ENCODE measurements at regions not wholly inside any gene's neighbourhood (a gene's known extent, or its start where the extent isn't known, plus 50 kb on each side); places are given as distances from the start of the nearest gene placed in this dataset.

DNA sequence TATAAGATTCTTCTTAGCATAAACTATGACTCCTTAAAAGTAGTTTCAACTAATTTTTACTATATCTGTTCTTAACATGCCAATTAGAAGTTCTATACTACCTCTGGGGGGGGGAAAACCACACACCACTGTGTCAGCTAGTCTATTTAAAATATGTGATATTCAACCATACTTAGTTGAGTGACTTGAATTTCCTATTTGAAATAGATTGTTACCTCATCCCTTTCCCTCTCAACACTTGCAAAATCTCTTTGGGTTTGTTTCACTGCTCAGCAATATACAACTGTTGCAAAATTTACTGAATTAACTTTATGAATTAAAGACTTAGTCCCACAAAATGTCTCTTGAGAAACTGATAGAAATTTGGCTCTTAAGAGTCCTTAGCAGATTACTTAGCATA, 151.1 kb upstream of the POU5F2 start:
- Histone ChIP-seq H3K27me3 (no peaks in the 10 kb centered on the region), H3K4me3 (ENCODE audit: low read depth, low read length) (no peak overlapping the region), H3K4me1 (peaks cover 12% of the 10 kb centered on the region), H3K9me3 (no peaks in the 10 kb centered on the region), H3K36me3 (no peaks in the 10 kb centered on the region)
- TF ChIP-seq, protein P1, sequence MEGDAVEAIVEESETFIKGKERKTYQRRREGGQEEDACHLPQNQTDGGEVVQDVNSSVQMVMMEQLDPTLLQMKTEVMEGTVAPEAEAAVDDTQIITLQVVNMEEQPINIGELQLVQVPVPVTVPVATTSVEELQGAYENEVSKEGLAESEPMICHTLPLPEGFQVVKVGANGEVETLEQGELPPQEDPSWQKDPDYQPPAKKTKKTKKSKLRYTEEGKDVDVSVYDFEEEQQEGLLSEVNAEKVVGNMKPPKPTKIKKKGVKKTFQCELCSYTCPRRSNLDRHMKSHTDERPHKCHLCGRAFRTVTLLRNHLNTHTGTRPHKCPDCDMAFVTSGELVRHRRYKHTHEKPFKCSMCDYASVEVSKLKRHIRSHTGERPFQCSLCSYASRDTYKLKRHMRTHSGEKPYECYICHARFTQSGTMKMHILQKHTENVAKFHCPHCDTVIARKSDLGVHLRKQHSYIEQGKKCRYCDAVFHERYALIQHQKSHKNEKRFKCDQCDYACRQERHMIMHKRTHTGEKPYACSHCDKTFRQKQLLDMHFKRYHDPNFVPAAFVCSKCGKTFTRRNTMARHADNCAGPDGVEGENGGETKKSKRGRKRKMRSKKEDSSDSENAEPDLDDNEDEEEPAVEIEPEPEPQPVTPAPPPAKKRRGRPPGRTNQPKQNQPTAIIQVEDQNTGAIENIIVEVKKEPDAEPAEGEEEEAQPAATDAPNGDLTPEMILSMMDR (IDR thresholded peaks at IDR 0.05; ENCODE audit: low read depth, low read length) = no peak
- no peak for DNase-seq

DNA sequence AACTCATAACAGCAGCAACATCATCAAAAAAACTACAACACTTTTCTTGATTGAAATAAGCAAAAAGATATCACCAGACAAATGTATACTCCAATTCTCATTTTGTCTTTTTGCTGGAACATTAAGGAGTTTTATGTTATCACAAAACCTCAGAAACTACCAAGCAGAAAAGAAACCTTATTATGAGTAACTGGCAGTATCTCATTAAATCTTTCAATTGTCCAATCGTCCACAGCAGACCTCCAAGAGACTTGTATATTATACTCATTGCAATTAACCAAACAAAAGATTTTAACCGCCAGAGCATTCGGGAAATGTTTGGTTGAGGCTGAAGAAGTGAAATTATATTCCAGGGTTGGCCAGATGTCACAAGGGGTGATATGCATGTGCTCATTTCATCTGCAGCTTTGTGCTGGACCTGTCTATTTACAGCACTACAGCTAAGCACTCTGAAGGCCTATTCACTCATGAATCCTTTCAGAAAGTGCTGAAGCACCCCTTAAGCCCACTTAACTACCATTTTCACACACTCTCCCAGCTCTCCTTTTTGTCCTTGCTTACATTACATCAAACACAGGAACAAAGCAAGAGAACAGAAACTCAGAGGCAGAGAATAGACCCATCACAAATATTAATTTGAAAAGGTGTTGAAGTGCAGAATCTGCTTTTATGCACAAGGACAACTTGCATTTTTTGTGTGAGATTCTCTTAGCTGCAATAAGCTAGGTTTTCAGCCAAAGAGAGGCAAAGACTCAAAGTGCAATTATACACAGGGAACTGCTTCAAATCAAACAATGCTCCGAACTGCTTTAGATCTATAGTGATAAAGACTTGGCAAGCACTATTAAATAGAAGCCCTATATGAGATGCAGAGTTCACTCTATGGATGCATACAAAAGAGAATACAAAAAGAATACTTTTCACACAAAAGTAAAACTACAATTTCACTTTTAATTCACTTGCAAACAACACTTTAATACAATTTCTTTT, 150.4 kb upstream of the POU5F2 start:
- H3K36me3 ChIP-seq = no peaks in the 10 kb centered on the region
- no peak overlapping the region for H3K4me3 ChIP-seq (ENCODE audit: low read depth, low read length)
- H3K4me1 ChIP-seq = peaks cover 12% of the 10 kb centered on the region
- DNase-seq = no peak
- TF ChIP-seq, protein P1 (IDR thresholded peaks at IDR 0.05; ENCODE audit: low read depth, low read length) = no peak
- no peaks in the 10 kb centered on the region for H3K9me3 ChIP-seq
- no peaks in the 10 kb centered on the region for H3K27me3 ChIP-seq

DNA sequence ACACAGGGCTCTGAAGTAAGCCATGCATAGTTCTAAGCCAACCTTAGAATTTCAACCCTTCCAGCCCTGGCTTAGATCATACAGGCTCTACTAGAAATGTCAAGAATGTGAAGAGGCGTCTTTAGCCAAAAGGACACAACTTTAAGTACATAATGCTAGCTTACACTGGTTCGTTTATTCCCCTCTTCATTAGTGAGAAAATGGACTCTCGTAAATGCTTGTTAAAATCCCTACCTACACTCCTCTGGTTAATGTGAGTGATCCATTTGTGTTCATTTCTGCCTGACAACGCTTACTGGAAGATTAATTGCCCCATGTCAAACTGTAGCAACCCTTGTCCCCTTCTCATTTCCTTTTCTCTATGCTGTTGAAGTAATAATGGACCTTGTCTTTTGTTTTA, 149.3 kb upstream of the POU5F2 start:
- Histone ChIP-seq H3K36me3 (no peaks in the 10 kb centered on the region), H3K4me1 (peaks cover 12% of the 10 kb centered on the region), H3K9me3 (no peaks in the 10 kb centered on the region), H3K27me3 (no peaks in the 10 kb centered on the region), H3K4me3 (ENCODE audit: low read depth, low read length) (no peak overlapping the region)
- TF ChIP-seq, protein P1 (IDR thresholded peaks at IDR 0.05; ENCODE audit: low read depth, low read length) = no peak
- no peak for DNase-seq

DNA sequence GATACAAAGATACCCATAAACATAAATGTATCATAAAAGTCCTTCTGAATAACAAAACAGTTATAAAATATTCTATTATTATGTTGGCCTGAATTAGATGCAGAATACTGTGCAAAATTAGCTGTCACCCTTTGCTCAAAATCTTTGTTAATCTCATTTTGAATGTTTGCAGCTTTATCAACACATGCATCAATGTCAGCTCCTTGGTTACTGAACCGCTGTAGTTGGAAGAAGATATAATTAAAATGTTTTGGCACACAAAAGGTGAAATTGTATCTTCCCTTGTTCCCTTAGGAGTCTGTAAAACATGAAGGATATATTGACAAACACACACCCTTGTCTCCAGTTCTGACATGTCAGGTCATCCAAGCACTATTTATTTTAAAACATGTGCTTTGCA, 146.3 kb upstream of the POU5F2 start:
- H3K36me3 ChIP-seq = no peaks in the 10 kb centered on the region
- no peaks in the 10 kb centered on the region for H3K9me3 ChIP-seq
- DNase-seq = no peak
- H3K27me3 ChIP-seq = no peaks in the 10 kb centered on the region
- no peak overlapping the region for H3K4me3 ChIP-seq (ENCODE audit: low read depth, low read length)
- TF ChIP-seq, protein P1 (IDR thresholded peaks at IDR 0.05; ENCODE audit: low read depth, low read length) = no peak
- peaks cover 7% of the 10 kb centered on the region for H3K4me1 ChIP-seq

DNA sequence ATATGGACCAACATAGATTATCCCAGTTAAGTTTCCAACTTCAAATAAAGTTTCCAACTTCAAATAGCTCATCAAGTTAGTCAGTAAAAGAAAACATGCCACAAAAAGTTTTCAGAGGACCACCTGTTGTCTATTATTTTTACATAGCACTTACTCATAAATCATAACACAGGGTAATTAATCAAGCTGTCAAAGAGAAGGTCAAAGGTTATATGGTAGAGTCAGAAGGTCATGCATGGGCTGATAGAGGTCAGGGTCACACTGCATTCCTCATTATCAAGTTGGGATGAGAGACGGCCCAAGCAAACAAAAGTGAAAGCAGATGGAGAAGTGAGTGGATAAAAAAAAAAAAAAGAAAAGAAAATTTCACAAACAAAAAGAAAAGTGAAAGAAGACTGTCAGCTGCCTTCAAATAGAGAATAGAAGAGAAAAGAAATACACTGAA, 145.5 kb upstream of the POU5F2 start:
- H3K9me3 ChIP-seq = no peaks in the 10 kb centered on the region
- no peaks in the 10 kb centered on the region for H3K27me3 ChIP-seq
- DNase-seq = no peak
- H3K4me3 ChIP-seq (ENCODE audit: low read depth, low read length) = no peak overlapping the region
- TF ChIP-seq, protein P1 (IDR thresholded peaks at IDR 0.05; ENCODE audit: low read depth, low read length) = no peak
- peaks cover 5% of the 10 kb centered on the region for H3K4me1 ChIP-seq
- H3K36me3 ChIP-seq = no peaks in the 10 kb centered on the region

Measured in BE2C (cell line).